HG03378 (cell line): ENCODE measurements at regions not wholly inside any gene's neighbourhood (a gene's known extent, or its start where the extent isn't known, plus 50 kb on each side); places are given as distances from the start of the nearest gene placed in this dataset.

Experiments used
- ATAC-seq: cut with Tn5 transposase; IDR thresholded peaks from one replicate; pipeline ENCODE4 v1.9.1; 2021; ENCODE audit warnings: mild to moderate bottlenecking, moderate library complexity; ENCODE audit not compliant: unreplicated experiment

DNA sequence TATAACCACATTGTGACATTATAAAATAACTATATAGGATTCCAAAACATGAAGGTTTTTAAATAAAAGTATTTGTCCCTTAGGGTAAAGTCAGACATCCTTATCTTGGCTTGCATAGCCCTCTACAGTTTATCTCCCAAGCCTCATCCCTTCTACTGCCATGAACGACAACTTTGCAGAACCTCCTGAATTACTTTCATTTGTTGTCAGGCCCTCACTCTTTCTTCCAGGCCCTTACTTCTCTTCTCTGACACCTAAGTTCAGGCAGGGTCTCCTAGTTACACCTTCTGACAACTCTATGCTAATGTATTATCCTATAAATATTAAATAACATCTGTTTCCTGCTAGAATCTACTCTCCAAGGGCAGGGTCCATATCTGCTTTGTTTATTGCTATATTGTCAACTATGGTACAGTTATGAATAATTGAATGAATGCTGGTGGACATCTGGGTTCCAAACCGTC is 115.7 kb upstream of the MDM1 start:
- no peak for ATAC-seq

DNA sequence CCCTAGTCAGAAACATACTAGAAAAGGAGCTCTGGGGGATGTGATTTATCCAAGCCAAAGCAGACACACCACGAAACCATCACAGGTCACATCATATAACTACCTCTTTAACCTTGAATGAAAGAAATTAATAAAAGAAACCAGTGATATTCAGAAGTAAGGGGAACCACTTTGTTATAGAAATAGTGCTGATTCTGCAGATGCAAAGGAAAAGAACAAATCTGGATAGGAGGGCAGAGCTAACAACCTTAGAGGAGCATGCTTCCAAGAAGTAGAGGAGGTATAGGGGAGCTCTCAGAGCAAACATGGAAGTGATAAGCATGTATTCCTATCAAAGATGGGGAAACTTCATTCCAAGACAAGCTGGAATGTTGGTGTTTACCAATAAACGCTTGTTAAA is 117.0 kb upstream of the MDM1 start:
- no peak for ATAC-seq

DNA sequence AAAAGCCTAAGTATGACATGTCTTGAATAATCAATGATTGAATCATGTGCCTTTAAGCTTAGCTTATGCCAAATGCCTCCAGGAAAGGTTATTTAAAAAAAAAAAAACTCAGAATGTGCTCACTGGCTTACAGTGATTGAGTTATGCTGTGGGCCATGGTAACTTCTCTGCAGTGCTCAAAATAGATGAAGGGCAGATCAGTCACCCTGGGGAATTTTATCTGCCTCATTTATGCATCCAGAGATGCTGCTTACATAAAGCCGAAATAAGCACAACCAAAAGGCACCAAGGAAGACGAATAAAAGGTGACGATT is 118.7 kb upstream of the MDM1 start:
- no peak for ATAC-seq

DNA sequence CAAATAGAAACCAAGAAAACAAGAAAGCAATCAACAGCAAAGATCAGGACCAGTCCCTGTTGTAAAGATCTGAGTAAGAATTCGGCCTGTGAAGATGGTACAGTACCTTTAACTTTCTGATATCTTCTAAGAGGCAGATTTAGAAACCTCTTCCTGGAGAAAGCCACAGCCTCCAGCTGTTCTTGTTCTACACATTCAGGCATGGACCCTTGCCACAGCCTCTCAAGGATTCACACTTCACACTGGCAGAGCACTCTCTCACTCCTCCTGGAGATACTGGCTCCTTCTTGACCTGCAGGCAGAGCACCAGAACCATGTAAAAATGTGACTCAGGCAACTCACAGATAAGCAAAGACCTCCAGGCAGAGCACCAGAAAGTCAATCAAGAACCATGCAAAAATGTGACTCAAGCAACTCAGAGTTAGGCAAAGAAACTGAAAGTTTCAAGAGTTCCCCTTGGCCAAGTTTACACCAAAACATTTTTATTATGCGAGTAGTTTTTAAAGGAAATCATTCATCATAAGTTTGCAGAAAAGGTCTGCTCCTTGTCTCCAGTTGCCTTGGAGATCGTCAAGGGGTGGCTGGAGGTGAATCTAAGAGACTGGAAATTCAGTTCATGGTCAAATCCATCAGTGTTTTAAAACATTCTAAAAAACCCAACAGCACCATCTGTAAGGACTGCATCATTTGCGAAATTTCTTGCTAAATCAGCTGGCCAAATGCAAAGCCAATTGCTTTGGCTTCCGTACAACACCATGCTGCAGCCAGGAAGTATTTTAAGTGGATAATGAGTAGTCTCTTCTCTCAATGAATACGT is 119.3 kb upstream of the MDM1 start:
- ATAC-seq, result peak; percentile 71

DNA sequence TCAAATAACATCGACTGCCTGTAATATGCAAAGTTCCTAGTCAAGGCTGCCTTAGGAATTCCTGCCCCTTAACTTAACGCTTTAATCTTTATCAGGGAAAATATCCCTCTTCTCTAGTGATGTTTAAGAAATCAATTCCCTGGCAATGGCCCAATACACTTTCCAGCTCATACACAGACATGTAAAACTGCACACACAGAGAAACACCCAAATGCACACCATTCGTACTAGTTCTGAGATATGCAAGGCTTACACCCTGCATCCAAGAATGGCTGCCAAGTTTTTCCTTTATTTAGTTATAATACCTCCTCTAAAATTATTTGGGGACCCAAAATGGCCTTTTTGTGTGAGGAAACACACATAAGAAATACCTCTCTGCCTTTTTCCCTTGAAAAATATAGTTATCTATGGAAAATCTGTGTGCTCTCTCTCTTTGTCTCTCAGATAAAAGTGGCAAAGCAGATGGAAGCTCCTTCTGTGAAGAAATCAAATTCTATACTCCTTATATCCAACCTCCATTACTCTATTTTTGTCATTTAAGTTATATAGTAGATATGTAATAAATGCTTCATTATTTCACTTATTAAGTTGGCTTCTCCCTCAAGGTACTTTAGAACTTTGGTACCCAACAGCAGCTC is 120.0 kb upstream of the MDM1 start:
- ATAC-seq, result no peak

DNA sequence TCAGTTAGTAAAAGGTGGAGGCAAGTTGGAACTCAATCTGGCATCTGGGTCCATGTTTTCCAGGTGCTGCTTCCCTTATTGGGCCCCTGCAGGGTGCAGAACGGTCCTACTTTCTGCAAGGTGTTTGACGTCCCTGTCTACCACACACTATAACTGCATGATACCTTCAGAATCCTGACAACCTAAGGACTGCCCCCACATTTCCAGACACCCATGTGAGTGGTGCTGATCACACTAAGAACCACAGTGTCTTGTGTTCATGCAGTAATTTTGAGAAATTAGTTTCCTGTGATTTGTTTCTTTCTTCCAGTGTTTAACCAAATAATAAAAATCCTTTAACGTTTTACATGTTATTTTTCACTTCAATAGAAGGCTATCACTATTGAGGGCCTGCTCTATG is 121.1 kb upstream of the MDM1 start:
- ATAC-seq, result no peak

DNA sequence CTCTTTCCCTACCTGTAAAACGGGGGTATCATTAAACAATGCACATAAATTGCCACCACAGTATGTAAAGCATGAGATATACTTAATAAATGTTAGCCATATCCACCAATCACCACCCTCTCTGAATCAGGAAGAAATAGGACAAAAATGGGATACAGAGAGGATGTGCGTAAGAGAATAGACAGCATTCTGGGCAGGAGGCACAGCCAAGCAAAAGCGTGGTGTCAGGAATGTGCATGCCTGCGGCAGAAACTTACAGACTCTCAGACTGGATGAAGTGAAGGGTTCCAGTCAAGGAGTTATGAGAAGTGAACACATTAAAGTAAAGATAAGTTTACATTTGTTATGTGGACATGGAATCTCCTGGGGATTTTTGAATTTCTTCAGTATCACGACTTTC is 121.7 kb upstream of the MDM1 start:
- ATAC-seq, result no peak

DNA sequence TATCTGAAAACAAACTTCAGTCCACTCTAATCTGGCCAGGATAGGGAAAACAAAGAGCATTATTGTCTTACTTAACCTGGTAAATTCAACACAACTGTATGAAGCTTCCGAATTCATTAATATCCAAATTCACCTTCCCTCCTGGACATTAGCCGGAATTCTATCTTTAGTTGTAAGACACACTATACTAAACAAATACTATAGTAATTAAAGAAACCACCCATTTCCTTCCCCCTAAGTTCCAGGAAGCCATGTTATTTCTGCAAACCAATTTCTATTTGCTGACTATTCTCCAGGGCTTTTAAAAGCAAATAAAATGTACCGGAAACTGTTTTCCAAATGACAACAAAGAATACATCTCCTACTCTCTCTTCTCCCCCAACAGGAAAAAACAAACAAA is 122.7 kb upstream of the MDM1 start:
- no peak for ATAC-seq

DNA sequence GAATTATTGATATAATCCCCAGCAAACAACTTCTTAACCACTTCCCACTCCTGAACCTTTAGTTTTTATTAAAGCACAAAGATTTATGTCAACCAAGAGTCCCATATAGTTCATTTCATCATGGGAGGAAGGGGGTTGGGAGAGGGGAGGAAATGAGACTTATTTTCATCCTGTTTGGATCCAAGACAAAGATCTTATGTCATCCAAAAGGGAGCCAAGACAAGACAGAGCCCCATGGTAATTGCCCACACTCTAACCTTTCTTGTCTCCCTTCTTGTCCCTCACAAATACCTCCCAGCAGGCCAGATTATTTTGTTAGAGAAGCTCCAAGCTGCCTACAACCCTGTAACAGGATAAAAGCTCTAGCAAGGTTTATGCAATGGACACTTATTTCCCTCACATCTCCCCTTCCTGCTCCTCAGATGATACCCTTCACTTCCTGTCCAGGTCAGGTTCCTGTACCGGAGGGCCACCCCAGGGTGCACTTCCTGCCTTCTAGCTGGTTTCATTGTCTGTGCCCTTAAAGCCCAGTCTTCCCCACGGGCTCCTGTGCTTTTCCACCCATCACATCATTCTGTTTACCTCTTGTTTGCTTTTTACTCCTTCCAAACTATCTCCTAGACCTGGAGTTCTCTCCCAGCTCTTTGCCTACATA is 123.7 kb upstream of the MDM1 start:
- ATAC-seq, result no peak

DNA sequence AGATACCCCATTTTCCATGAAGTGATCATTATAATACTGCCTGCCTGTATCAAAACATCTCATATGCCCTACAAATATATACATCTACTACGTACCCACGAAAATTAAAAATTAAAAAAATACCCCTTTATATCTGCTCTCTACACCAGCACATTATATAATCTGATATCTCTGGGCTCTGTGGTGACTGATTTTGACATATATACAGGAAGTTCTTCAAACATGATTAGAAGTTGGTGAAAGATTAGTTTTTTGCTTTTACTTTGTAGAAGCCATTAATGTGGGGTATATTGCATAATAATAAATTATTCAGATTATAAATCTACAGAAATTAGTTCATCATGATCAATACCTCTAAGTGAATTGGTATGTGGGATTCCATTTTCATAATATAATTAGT is 126.7 kb upstream of the MDM1 start:
- no peak for ATAC-seq

DNA sequence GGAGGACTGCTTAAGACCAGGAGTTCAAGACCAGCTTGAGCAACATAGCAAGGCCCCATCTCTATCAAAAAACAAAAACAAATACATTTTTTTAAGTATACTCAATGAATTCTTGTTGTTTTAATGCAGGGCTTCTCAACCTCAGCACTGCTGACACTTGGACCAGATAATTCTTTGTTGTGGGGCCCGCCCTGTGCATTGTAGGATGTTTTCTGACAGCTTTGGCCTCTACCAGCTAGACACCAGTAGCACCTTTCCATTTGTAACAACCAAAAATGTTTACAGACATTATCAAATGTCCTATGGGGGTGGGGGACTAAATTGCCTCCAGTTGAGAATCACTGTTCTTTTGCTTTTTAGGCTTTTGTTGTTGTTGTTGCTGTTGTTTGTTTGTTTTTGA is 128.1 kb upstream of the MDM1 start:
- no peak for ATAC-seq

DNA sequence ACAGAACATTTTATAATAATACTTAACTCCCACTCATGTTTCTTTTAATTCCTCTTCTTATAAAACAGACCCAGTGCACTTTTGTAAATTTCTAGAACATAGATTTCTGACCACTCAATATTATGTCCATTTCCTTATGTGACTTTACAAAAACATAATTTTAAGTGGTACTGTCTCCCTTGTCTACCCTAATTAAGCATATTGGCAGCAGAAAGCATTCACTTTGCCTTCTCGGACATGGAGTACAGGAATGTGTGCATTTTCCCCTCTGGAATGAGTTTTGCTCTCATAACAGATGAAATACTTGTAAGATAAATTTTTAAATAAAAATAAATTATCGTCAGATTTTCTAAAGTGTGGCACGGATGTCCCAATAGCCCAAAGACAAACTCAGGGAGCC is 129.5 kb upstream of the MDM1 start:
- ATAC-seq, result no peak

DNA sequence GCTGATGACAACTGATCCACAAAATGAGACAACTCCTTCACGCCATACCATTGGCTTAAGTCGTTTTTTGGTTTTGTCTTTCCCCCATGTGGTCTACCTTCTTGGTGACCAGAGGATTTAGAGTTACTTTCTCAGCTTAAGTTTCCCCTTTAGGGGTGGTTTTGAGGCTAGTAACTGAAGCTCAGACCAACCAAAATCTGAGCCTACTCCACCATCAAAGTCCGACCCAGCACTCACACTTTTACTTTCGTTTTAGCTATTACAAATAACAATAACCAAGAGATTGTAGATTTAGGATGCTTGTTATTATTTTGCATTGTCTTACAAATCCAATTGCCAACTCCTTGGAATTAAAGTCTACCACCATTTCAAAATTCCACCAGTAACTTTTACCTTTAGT is 130.6 kb upstream of the MDM1 start:
- no peak for ATAC-seq

DNA sequence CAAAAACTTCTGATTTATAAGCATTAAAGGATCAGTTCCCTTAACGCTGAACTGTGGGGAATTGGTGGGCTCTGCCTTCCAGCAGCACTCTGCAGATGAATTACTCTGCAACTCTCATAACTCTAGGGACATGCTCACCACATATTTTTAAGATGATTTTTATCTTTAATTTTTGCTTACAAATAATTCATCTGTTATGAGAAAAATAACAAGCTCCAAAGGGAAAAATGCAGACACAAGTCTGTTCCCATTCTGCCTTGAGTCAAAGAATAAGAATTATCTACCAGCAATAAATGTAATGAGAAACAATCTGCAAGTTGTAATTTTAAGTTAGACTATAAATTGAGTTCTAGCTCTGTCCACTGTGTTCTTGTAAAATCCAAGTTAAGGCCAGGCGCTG is 133.1 kb upstream of the MDM1 start:
- ATAC-seq, result no peak

DNA sequence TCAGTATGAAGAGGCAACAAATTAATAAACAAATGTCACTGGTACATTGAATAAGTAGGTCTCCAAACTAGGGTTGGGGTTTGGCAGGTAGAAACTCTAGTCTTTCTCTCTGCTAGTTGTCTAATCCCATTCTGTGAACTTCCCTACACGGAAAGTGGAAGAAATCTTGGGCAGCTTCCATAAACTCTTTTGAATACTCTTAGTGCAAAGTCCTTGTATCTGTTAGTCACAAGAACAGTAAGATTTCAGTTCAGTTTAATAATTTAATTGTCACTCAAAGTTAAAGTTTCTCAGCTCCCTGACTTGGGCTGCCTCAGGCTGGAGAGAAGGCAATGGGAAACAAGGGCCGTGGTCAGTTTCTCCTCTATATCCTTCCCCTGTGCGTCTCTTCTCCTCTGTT is 135.4 kb upstream of the MDM1 start:
- no peak for ATAC-seq

DNA sequence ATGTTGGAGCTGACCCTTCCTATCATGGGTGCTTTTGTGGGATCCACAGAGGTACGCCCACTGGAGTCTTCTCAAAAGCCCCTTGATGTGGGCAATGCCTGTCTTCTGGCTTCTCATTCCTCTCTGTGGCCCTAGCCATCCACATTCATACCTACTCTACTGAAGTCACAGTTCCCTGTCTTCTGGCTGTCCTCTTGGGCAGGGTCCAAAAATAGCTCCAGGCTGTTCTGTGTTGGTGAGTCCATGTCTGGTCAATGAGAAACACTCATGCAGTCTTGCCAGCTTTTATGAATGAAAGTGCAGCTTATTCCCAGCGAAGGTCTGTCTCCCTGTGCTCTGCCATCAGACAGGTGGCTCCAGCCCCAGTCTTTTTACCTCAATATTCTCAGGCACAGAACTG is 135.9 kb upstream of the MDM1 start:
- ATAC-seq, result no peak

DNA sequence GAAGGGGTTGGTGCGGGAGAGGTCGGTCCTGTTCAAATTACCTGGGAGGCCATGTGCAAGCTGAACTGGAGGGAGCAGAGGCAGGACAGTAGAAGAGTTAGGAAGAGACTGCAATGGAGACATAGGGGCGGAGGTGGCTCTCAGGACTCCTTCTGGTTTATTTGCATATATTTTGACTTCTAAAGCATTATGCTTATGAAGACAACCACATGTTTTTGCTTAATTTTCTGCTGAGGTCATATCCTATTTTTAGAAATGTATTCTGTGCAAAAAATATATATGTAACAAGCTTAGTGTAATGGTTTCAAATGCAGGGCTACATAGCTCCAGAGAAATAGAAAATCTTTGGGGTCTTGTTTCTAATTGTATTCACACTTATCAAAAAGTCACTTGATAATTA is 137.0 kb upstream of the MDM1 start:
- ATAC-seq, result no peak

DNA sequence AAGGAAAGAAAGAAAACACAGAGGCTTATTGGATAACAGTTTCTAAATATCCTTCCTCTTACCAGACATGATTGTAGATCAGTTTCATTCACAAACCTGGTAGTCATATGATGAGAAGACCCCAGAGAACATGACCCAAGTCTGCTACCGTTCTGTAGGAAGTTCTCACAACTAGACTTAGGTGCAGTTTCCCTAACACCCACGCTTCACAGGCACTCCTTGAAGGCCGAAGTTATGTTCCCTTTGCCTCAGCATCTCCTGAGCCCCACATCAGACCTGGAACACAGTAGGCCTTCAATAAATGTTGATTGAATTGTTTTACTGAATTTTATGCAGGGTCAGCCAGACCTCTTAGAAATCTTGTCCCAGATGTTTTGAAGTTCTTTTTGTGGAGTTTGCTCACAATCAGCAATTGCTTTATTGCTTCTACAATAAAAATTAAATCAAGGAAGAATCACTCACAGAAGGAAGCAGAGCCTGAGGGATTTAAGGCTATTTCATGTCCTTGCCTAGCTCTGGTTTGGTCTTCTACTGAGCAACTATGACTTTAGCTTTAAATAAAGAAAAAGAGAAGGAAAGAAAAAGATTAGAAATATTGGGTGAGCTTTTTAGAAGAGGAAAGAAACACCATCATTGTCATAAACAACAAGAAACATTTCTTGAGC is 138.6 kb upstream of the MDM1 start:
- ATAC-seq, result no peak

DNA sequence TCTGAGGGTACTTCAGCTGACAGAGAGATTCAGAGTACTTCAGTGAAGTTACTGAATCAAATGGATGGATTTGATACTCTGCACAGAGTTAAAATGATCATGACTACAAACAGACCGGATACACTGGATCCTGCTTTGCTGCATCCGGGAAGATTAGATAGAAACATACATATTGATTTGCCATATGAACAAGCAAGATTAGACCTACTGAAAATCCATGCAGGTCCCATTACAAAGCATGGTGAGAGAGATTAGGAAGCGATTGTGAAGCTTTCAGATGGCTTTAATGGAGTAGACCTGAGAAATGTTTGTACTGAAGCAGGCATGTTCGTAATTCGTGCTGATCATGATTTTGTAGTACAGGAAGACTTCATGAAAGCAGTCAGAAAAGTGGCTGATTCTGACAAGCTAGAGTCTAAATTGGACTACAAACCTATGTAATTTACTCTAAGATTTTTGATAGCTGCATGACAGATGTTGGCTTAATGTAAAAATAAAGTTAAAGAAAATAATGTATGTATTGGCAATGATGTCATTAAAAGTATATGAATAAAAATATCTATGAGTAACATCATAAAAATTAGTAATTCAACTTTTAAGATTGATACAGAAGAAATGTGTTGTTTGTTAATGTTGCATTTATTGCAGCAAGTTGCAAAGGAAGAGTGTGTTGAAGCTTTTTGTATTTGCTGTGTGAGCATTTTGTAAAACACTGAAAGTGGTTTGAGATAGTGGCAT is 136.1 kb upstream of the RAP1B start:
- ATAC-seq, result no peak

DNA sequence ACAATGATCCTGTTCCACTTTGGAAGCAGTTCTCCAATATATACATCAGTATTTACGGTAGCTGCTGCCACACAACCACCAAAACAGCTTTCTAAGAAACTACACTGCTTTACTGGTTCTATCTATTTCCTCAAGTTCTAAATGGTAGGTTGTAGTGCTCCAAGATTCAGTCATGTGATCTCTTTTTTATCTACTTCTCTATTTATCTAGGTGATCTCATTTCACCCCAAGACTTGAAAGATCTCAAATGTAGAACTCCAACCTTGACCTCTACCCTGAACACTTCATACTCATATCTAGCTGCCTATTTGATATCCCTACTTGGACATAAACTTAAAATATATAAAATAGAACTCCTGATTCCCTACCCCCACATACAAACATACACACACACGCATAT is 133.9 kb upstream of the RAP1B start:
- ATAC-seq, result no peak

DNA sequence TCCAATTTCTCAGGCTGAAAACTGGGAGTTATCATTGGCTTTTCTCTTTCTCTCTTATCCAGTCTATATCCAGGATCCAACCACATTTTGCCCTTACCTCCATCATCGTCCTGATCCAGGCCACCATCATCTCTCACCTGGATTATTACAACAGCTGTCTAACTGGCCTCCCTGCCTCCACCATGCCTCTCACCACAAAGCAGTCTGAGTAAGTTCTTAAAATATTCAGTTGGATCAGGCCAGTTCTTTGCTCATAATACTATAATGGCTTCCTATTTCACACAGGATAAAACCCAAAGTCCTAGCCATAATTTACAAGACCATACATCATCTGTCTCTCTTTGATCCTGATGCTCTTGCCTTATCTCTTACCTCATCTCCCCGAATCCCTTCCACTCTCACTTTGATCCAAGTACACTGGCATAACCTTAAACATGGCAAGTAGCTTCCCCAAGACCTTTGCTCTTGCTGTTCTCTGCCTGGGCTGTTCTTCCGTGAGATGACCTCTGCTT is 133.4 kb upstream of the RAP1B start:
- no peak for ATAC-seq
